ENCODE measurements at regions not wholly inside any gene's neighbourhood (a gene's known extent, or its start where the extent isn't known, plus 50 kb on each side); places are given as distances from the start of the nearest gene placed in this dataset.

- TF ChIP-seq CTCF (IDR thresholded peaks at IDR 0.05): no peak
- no peak for TF ChIP-seq REST (IDR thresholded peaks at IDR 0.05; ENCODE audit: insufficient read depth in 1 of 2, low read depth in 2 of 2, low read length in 1 of 2)
- TF ChIP-seq POLR2AphosphoS5 (IDR thresholded peaks at IDR 0.05; ENCODE audit: low read depth, low read length): no peak
These were observed 68.3 kb upstream of the CRHR1 start for GRCh38 chr17:45715787-45716186.

Data from Panc1 (cell line).